ENCODE measurements at regions not wholly inside any gene's neighbourhood (a gene's known extent, or its start where the extent isn't known, plus 50 kb on each side); places are given as distances from the start of the nearest gene placed in this dataset.
A peak's percentile ranks its signal among the peaks of the same experiment; 100 is the strongest.

GRCh38 chr5:115433918-115434317 lies 110.7 kb downstream of the FEM1C start:
- Histone ChIP-seq H3K4me1 (peaks cover 8 to 75% (median 19%) of the 10 kb centered on the region in 3 donors), H3K4me3 (no peak overlapping the region), H3K9me3 (no peaks in the 10 kb centered on the region), H3K27ac (peak overlapping the region in 1 of 4 donors; percentile 53), H3K36me3 (no peaks in the 10 kb centered on the region), H3K27me3 (no peaks in the 10 kb centered on the region)
- ATAC-seq, result no peak
- TF ChIP-seq, protein P1, sequence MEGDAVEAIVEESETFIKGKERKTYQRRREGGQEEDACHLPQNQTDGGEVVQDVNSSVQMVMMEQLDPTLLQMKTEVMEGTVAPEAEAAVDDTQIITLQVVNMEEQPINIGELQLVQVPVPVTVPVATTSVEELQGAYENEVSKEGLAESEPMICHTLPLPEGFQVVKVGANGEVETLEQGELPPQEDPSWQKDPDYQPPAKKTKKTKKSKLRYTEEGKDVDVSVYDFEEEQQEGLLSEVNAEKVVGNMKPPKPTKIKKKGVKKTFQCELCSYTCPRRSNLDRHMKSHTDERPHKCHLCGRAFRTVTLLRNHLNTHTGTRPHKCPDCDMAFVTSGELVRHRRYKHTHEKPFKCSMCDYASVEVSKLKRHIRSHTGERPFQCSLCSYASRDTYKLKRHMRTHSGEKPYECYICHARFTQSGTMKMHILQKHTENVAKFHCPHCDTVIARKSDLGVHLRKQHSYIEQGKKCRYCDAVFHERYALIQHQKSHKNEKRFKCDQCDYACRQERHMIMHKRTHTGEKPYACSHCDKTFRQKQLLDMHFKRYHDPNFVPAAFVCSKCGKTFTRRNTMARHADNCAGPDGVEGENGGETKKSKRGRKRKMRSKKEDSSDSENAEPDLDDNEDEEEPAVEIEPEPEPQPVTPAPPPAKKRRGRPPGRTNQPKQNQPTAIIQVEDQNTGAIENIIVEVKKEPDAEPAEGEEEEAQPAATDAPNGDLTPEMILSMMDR (IDR thresholded peaks at IDR 0.05), result no peak
- TF ChIP-seq EP300 (IDR thresholded peaks at IDR 0.05), result no peak

DNA sequence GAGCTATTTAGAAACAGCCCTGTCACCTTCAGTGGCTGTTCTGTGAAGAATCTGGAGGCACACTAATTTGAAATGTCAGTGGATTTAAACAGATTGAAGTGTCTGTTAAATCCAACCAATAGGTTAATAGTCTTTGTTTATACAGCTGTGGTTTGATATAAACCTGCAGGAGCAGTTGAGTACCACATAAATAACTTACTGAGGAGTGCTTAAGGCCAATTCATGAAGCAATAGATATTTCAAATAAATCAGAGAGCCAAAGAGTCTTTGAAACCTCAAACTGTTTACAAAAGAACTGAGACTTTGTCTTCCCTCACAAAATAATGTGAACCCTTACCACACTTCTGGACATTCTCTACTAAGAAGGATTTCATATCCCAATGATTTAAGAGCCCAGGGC lies 111.9 kb downstream of the FEM1C start:
- no peaks in the 10 kb centered on the region for H3K9me3 ChIP-seq
- peaks cover 8 to 84% (median 19%) of the 10 kb centered on the region in 3 donors for H3K4me1 ChIP-seq
- H3K4me3 ChIP-seq, result no peak overlapping the region
- ATAC-seq, result peak; percentile 69
- TF ChIP-seq EP300 (IDR thresholded peaks at IDR 0.05), result no peak
- peak; percentile 74 for TF ChIP-seq POLR2AphosphoS5 (IDR thresholded peaks at IDR 0.05)
- TF ChIP-seq POLR2A (IDR thresholded peaks at IDR 0.05), result no peak
- TF ChIP-seq, protein P1 (IDR thresholded peaks at IDR 0.05), result peak in 2 of 4 experiments; percentile 26 to 43
- peak overlapping the region; percentile 29 to 65 (median 46) for H3K27ac ChIP-seq
- H3K27me3 ChIP-seq, result no peaks in the 10 kb centered on the region
- no peaks in the 10 kb centered on the region for H3K36me3 ChIP-seq

DNA sequence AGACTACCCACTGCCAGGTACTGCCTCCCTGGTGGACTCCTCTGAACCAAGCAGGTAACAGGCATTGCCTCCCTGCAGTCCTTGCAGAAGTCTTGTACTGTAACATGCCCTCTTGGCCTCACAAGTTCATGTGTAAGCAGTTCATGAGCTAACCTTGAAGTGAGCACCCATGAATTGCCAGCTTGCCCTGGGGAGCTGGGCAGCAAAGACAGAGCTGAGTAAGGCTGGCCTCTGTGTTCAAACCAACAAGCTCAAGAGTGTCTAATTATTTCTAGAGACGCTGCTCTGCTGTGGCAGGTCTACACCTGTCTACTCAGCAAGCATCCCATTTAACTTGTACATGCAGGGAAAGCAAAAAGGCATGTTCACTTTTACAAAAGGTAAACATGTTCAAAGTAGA lies 113.5 kb downstream of the FEM1C start:
- 100% methylated on average over 1 of the region's 1 CpG for WGBS, 2 donors (ENCODE audit: low coverage in 1 of 2)
- H3K9me3 ChIP-seq, result no peaks in the 10 kb centered on the region
- TF ChIP-seq, protein P1 (IDR thresholded peaks at IDR 0.05), result no peak
- TF ChIP-seq POLR2A (IDR thresholded peaks at IDR 0.05) (no peak), POLR2AphosphoS5 (IDR thresholded peaks at IDR 0.05) (no peak), EP300 (IDR thresholded peaks at IDR 0.05) (no peak)
- peaks cover 8 to 91% (median 21%) of the 10 kb centered on the region in 3 donors for H3K4me1 ChIP-seq
- no peak overlapping the region for H3K27ac ChIP-seq
- no peak for ATAC-seq
- no peak overlapping the region for H3K4me3 ChIP-seq
- no peaks in the 10 kb centered on the region for H3K36me3 ChIP-seq
- H3K27me3 ChIP-seq, result no peaks in the 10 kb centered on the region

DNA sequence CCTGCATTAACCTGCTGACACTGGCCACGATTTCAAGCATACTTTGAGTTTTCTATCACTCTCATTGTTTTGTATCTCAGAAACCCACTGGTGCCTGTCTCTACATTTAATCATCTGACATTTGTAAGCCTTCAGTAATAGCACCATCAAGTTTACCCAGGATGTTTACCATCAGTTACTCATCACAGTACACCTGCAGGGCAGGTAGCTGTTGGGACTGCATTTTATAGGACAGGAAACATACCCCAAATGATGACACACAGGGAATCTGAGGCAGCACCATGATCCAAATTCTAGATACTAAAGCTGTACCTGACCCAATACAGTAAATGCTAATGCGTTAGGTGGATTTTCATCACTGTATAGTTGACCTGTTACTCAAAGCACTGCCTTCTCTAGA lies 114.2 kb downstream of the FEM1C start:
- WGBS, 2 donors (ENCODE audit: low coverage in 1 of 2), result 73 to 100% methylated on average over 1 to 2 of the region's 2 CpGs
- Histone ChIP-seq H3K36me3 (no peaks in the 10 kb centered on the region), H3K4me3 (no peak overlapping the region), H3K9me3 (no peaks in the 10 kb centered on the region), H3K27me3 (no peaks in the 10 kb centered on the region), H3K4me1 (peaks cover 5 to 91% (median 21%) of the 10 kb centered on the region in 3 donors), H3K27ac (no peak overlapping the region)
- ATAC-seq, result no peak
- TF ChIP-seq POLR2A (IDR thresholded peaks at IDR 0.05), result no peak
- TF ChIP-seq EP300 (IDR thresholded peaks at IDR 0.05), result no peak

DNA sequence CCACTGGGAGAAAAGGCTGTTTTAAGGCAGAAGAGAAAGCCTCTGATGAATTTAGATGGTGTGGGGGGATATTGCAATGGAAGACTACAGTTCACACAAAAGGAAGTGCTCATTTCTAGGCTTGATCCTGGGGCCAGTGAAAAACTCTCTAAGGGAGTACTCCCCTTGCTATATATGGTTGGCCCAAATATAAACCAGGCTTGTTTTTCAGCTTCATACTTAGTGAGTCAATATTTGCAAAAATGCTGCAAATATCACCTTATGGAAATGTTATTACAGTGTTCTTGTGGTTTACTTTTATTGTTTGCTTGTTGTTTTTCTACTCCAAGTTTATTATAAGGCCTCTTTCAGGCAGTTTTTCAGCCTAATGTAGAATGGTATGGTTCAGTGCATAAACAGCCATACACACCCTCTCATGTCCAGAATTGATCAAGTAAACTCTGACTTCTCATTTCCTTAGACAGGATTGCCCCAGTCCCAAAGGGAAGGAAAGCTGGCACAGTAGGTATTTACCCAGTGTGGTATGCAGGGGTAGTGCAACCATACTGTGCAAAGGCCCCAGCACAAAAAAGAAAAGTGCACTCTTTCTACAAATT lies 115.1 kb downstream of the FEM1C start:
- Histone ChIP-seq H3K4me3 (no peak overlapping the region), H3K36me3 (no peaks in the 10 kb centered on the region), H3K27ac (no peak overlapping the region), H3K9me3 (no peaks in the 10 kb centered on the region), H3K27me3 (no peaks in the 10 kb centered on the region), H3K4me1 (peaks cover 0 to 91% (median 18%) of the 10 kb centered on the region in 3 donors)
- ATAC-seq, result no peak
- TF ChIP-seq, protein P1 (IDR thresholded peaks at IDR 0.05), result peak in 1 of 4 experiments; percentile 5
- TF ChIP-seq EP300 (IDR thresholded peaks at IDR 0.05) (no peak), POLR2AphosphoS5 (IDR thresholded peaks at IDR 0.05) (no peak)
